ENCODE measurements at regions not wholly inside any gene's neighbourhood (a gene's known extent, or its start where the extent isn't known, plus 50 kb on each side); places are given as distances from the start of the nearest gene placed in this dataset.

DNA sequence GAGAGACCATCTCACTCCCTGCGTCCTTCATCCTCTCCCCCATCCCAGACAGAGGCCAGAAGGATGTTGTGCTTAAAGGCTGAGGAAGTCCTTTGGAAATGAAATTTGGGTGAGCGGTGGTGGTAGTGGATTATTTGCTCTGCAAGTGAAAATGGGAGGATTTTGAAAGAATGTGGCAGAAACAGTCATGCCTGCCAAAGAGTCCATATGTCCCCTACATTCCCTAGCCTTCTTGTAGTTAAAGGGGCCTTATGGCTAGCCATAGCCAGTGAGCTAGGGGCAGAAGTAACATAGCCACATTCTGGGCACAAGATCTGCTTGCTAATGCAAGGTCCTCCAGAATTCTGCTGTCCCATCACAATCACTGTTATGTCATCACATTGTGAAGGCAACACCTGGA is 360.2 kb upstream of the TSHZ3 start:
- H3K36me3 Mint-ChIP-seq (ENCODE audit: low read depth, unreplicated experiment) = no peaks in the 10 kb centered on the region
- H3K4me1 Mint-ChIP-seq (ENCODE audit: unreplicated experiment) = no peaks in the 10 kb centered on the region
- H3K27me3 Mint-ChIP-seq (ENCODE audit: unreplicated experiment) = no peaks in the 10 kb centered on the region
- H3K4me3 Mint-ChIP-seq (ENCODE audit: unreplicated experiment) = no peak overlapping the region
- TF ChIP-seq, protein P1, sequence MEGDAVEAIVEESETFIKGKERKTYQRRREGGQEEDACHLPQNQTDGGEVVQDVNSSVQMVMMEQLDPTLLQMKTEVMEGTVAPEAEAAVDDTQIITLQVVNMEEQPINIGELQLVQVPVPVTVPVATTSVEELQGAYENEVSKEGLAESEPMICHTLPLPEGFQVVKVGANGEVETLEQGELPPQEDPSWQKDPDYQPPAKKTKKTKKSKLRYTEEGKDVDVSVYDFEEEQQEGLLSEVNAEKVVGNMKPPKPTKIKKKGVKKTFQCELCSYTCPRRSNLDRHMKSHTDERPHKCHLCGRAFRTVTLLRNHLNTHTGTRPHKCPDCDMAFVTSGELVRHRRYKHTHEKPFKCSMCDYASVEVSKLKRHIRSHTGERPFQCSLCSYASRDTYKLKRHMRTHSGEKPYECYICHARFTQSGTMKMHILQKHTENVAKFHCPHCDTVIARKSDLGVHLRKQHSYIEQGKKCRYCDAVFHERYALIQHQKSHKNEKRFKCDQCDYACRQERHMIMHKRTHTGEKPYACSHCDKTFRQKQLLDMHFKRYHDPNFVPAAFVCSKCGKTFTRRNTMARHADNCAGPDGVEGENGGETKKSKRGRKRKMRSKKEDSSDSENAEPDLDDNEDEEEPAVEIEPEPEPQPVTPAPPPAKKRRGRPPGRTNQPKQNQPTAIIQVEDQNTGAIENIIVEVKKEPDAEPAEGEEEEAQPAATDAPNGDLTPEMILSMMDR (IDR thresholded peaks at IDR 0.05; ENCODE audit: unreplicated experiment) = no peak
- no peak for DNase-seq (ENCODE audit: low spot score)
- H3K27ac Mint-ChIP-seq (ENCODE audit: unreplicated experiment) = no peak overlapping the region
- H3K9me3 Mint-ChIP-seq (ENCODE audit: unreplicated experiment) = no peaks in the 10 kb centered on the region

DNA sequence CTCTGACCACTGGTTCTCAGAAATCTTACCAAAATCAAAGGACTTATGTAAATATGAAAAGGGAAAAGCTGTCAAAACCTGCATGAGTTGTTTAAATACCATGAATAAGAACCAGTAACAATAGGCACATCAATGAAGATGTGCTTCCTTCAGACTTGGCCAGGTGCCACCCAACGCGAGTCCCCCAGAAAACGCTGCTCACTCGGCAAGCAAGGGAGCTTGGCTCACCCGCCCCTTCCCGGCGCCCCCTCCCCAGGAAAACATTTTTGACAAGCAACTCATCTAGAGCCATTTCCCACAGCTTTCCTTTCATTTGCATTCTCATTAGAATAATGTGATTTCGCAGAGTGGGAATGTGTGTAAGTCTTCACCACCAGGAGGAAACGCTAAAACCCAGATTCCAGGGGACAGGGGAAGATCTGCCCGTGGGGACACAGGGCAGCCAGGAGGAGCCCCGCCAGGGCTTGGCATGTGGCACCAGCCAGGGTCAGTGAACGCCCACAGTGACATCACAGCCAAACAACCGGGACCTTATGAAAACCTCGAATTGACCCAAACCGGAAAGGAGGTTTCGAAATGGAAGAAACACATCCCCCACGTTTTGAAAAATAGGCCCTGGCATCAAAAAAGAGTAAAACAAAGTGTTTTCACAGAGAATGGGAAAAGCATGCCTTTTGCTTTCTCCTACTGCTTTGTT is 366.2 kb upstream of the TSHZ3 start:
- Mint-ChIP-seq H3K4me3 (ENCODE audit: unreplicated experiment) (no peak overlapping the region), H3K4me1 (ENCODE audit: unreplicated experiment) (no peaks in the 10 kb centered on the region), H3K27me3 (ENCODE audit: unreplicated experiment) (peaks cover 3% of the 10 kb centered on the region), H3K27ac (ENCODE audit: unreplicated experiment) (no peak overlapping the region), H3K9me3 (ENCODE audit: unreplicated experiment) (no peaks in the 10 kb centered on the region), H3K36me3 (ENCODE audit: low read depth, unreplicated experiment) (no peaks in the 10 kb centered on the region)
- DNase-seq (ENCODE audit: low spot score) = no peak
- TF ChIP-seq, protein P1 (IDR thresholded peaks at IDR 0.05; ENCODE audit: unreplicated experiment) = no peak

DNA sequence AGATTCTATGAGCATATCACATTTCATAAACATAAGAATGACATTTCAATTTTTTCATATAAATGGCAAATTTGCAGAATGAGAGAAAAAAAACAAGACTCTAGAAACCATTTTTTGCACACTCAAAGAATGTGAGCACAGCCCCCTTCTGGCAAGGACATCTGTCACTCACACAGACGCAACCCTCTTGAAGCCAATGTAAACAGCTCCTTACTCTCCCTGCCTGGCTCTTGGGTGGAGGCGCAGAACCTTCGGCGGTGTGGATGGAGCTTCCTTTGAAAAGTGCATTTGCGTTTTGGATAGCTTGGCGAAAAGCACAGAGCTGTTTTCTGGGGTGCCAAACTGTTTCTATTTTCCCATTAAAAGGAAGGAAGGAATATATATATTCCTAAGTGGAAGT is 367.6 kb upstream of the TSHZ3 start:
- Mint-ChIP-seq H3K36me3 (ENCODE audit: low read depth, unreplicated experiment) (no peaks in the 10 kb centered on the region), H3K4me3 (ENCODE audit: unreplicated experiment) (no peak overlapping the region), H3K4me1 (ENCODE audit: unreplicated experiment) (no peaks in the 10 kb centered on the region), H3K27me3 (ENCODE audit: unreplicated experiment) (peaks cover 3% of the 10 kb centered on the region), H3K9me3 (ENCODE audit: unreplicated experiment) (no peaks in the 10 kb centered on the region), H3K27ac (ENCODE audit: unreplicated experiment) (no peak overlapping the region)
- TF ChIP-seq, protein P1 (IDR thresholded peaks at IDR 0.05; ENCODE audit: unreplicated experiment) = no peak
- no peak for DNase-seq (ENCODE audit: low spot score)

DNA sequence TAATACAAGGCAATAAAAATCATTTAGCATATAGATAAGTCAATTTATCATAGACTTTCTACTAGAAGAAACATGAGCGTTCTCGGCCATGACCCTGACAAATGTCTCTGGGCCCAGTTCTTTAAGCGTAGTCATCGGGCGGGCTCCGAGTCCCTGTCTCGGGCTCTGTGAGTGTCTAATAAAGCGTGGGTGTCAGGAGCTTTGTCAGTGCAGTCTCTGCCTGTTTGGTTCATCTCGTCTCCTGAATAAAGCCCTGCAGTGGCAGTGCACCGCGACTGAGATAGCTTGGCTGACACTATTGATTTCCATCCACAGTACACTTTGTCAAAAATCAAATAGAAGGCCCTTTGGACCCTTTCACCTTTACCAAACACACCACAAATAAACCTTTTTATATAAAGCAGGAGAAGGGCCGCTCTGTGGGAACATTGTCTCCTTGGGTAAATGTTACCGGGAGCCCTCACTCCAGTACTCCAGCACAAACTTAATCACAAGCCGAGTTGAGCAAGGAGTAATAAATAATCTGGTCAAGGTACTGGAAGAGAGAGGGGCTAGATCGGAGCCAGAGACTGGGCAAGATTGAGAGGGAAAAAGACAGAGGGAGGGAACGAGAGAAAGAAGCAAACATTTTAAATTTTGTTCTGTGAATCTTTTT is 368.2 kb upstream of the TSHZ3 start:
- Mint-ChIP-seq H3K36me3 (ENCODE audit: low read depth, unreplicated experiment) (no peaks in the 10 kb centered on the region), H3K27me3 (ENCODE audit: unreplicated experiment) (peaks cover 3% of the 10 kb centered on the region)

DNA sequence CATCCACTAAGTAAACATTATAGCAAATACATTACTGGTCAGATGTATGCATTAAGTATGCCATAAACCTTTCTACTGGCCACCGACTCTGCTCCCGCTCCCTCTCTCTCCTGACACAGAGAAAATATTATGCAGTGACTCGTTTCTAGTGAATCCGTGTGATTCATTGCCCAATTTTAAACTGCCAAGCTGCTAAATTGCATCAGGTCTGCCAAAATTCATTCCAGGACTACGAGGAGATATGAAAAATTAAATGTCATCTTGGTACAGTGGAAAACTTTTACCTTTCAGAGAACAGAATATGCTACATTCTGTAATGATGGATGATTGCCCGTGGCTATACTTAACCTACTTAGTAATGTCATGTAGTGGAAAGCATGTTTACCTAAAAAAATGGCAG is 368.8 kb upstream of the TSHZ3 start:
- Mint-ChIP-seq H3K9me3 (ENCODE audit: unreplicated experiment) (no peaks in the 10 kb centered on the region), H3K27me3 (ENCODE audit: unreplicated experiment) (peaks cover 3% of the 10 kb centered on the region), H3K4me3 (ENCODE audit: unreplicated experiment) (no peak overlapping the region), H3K36me3 (ENCODE audit: low read depth, unreplicated experiment) (no peaks in the 10 kb centered on the region), H3K4me1 (ENCODE audit: unreplicated experiment) (no peaks in the 10 kb centered on the region), H3K27ac (ENCODE audit: unreplicated experiment) (no peak overlapping the region)
- no peak for DNase-seq (ENCODE audit: low spot score)
- TF ChIP-seq, protein P1 (IDR thresholded peaks at IDR 0.05; ENCODE audit: unreplicated experiment) = no peak

More for the DNA sequence above, 368.2 kb upstream of the TSHZ3 start:
- Mint-ChIP-seq H3K9me3 (ENCODE audit: unreplicated experiment) (no peaks in the 10 kb centered on the region), H3K4me1 (ENCODE audit: unreplicated experiment) (no peaks in the 10 kb centered on the region), H3K27ac (ENCODE audit: unreplicated experiment) (no peak overlapping the region), H3K4me3 (ENCODE audit: unreplicated experiment) (no peak overlapping the region)
- DNase-seq (ENCODE audit: low spot score) = no peak
- TF ChIP-seq, protein P1 (IDR thresholded peaks at IDR 0.05; ENCODE audit: unreplicated experiment) = no peak

Measured in endothelial cell (in vitro differentiated cells).